ENCODE measurements at regions not wholly inside any gene's neighbourhood (a gene's known extent, or its start where the extent isn't known, plus 50 kb on each side); places are given as distances from the start of the nearest gene placed in this dataset.

GRCh38 chr1:5002676-5003075, 348.3 kb downstream of the AJAP1 start:
- TF ChIP-seq CTCF (IDR thresholded peaks at IDR 0.05; ENCODE audit: low read depth, low read length, poor library complexity, severe bottlenecking): no peak
- TF ChIP-seq EZH2phosphoT487 (IDR thresholded peaks at IDR 0.05; ENCODE audit: borderline replicate concordance, low read length): no peak

Data from DOHH2 (cell line).